HepG2 (cell line): ENCODE measurements at regions not wholly inside any gene's neighbourhood (a gene's known extent, or its start where the extent isn't known, plus 50 kb on each side); places are given as distances from the start of the nearest gene placed in this dataset.

Experiments
- AHR ChIP-seq: IDR thresholded peaks from 2 replicates; pipeline ENCODE4 v1.6.1; 2018; ENCODE audit warnings: missing genetic modification reagents, missing compliant biosample characterization
- DMTF1 ChIP-seq: sonication (generic); formaldehyde crosslinking; IDR thresholded peaks from 2 replicates; pipeline ENCODE4 v1.4.0; 2020; ENCODE audit warnings: mild to moderate bottlenecking, missing genetic modification reagents
- KDM1A ChIP-seq: IDR thresholded peaks from 2 replicates; pipeline ENCODE4 v1.6.1; 2016; ENCODE audit warnings: missing compliant biosample characterization
- KLF15 ChIP-seq: sonication (generic); formaldehyde crosslinking; IDR thresholded peaks from 2 replicates; pipeline ENCODE4 v1.8.1; 2023; ENCODE audit warnings: borderline replicate concordance, mild to moderate bottlenecking, inconsistent platforms, missing genetic modification reagents, mixed read lengths
- NFAT5 ChIP-seq: sonication (generic); formaldehyde crosslinking; IDR thresholded peaks from 2 replicates; pipeline ENCODE4 v1.4.0; 2020; ENCODE audit warnings: missing genetic modification reagents
- PAF1 ChIP-seq: IDR thresholded peaks from 2 replicates; pipeline ENCODE4 v1.6.1; 2016; ENCODE audit warnings: missing genetic modification reagents, missing compliant biosample characterization
- PBX2 ChIP-seq: IDR thresholded peaks from 2 replicates; pipeline ENCODE4 v1.6.1; 2016; ENCODE audit warnings: control low read depth
- PTBP1 ChIP-seq: fragments of 200-400 bp; formaldehyde crosslinking; IDR thresholded peaks from 2 replicates; pipeline ENCODE4 v1.6.1; 2018; ENCODE audit warnings: low read length, low read depth; ENCODE audit not compliant: poor library complexity, severe bottlenecking
- RBM22 ChIP-seq: fragments of 200-400 bp; formaldehyde crosslinking; optimal IDR thresholded peaks from 2 replicates; pipeline ENCODE3; 2017; ENCODE audit warnings: mild to moderate bottlenecking, low read length, moderate library complexity
- SALL1 ChIP-seq: sonication (generic); formaldehyde crosslinking; IDR thresholded peaks from 2 replicates; pipeline ENCODE4 v1.8.0; 2022; ENCODE audit warnings: mild to moderate bottlenecking, missing genetic modification reagents
- SIN3B ChIP-seq: fragments of 150-350 bp; IDR thresholded peaks from 2 replicates; pipeline ENCODE4 v1.6.1; 2014; ENCODE audit warnings: low read length
- TCF12 ChIP-seq, 2 experiments: fragments of 450-650 bp in 1 of 2; sonication (generic) in 1 of 2; formaldehyde crosslinking in 1 of 2; IDR thresholded peaks; 2 replicates each; pipeline versions ENCODE4 v1.6.1 to v1.8.0; 2017 to 2022; ENCODE audit warnings: antibody characterized with exemption in 1 of 2, mild to moderate bottlenecking in 1 of 2, missing genetic modification reagents in 1 of 2, moderate library complexity in 1 of 2
- ZNF143 ChIP-seq: sonication (generic); formaldehyde crosslinking; IDR thresholded peaks from 2 replicates; pipeline ENCODE4 v1.4.0; 2020; ENCODE audit warnings: missing genetic modification reagents
- ZNF670 ChIP-seq: sonication (generic); formaldehyde crosslinking; IDR thresholded peaks from 2 replicates; pipeline ENCODE4 v1.8.0; 2022; ENCODE audit warnings: mild to moderate bottlenecking, missing genetic modification reagents, borderline replicate concordance
- ZNF674 ChIP-seq: sonication (generic); formaldehyde crosslinking; IDR thresholded peaks from 2 replicates; pipeline ENCODE4 v1.5.0; 2020; ENCODE audit warnings: low read depth, mild to moderate bottlenecking, missing genetic modification reagents
- ZNF713 ChIP-seq: sonication (generic); formaldehyde crosslinking; IDR thresholded peaks from 2 replicates; pipeline ENCODE4 v1.4.0; 2020; ENCODE audit warnings: mild to moderate bottlenecking, missing genetic modification reagents
- ZNF740 ChIP-seq: sonication (generic); formaldehyde crosslinking; IDR thresholded peaks from 2 replicates; pipeline ENCODE4 v1.4.0; 2020; ENCODE audit warnings: missing genetic modification reagents
- ZSCAN5A ChIP-seq: sonication (generic); formaldehyde crosslinking; IDR thresholded peaks from 2 replicates; pipeline ENCODE4 v1.8.0; 2022; ENCODE audit warnings: mild to moderate bottlenecking, missing genetic modification reagents, borderline replicate concordance

- TF ChIP-seq NFAT5 (no peak), ZNF740 (0 out of 2 replicates have a peak, but pooled peaks have one; percentile 30), ZNF713 (CRISPR knock-in tag) (0 out of 2 replicates have a peak, but pooled peaks have one; percentile 56), ZNF670 (CRISPR knock-in tag) (no peak), RBM22 (no peak), ZNF143 (CRISPR knock-in tag) (no peak), AHR (no peak), KDM1A (CRISPR knock-in tag) (peak; percentile 84), ZSCAN5A (CRISPR knock-in tag) (no peak; the same call in 1 of the 2 replicates), SALL1 (CRISPR knock-in tag) (peak; percentile 78; the same call in 1 of the 2 replicates), PBX2 (CRISPR knock-in tag) (no peak), DMTF1 (CRISPR knock-in tag) (no peak), TCF12 (IDR thresholded peaks at IDR 0.05) (no peak), TCF12 (CRISPR knock-in tag; IDR thresholded peaks at IDR 0.05) (no peak), PAF1 (CRISPR knock-in tag) (no peak), KLF15 (CRISPR knock-in tag) (no peak), PTBP1 (no peak), SIN3B (no peak), ZNF674 (no peak)
Measured at GRCh38 chr6:108763931-108764579, 84.2 kb upstream of the ARMC2 start (continued).
